GM19395 (cell line): ENCODE measurements at regions not wholly inside any gene's neighbourhood (a gene's known extent, or its start where the extent isn't known, plus 50 kb on each side); places are given as distances from the start of the nearest gene placed in this dataset.

Experiments used
- ATAC-seq: cut with Tn5 transposase; IDR thresholded peaks from one replicate; pipeline ENCODE4 v1.9.1; 2021; ENCODE audit warnings: mild to moderate bottlenecking, moderate library complexity; ENCODE audit not compliant: unreplicated experiment

DNA sequence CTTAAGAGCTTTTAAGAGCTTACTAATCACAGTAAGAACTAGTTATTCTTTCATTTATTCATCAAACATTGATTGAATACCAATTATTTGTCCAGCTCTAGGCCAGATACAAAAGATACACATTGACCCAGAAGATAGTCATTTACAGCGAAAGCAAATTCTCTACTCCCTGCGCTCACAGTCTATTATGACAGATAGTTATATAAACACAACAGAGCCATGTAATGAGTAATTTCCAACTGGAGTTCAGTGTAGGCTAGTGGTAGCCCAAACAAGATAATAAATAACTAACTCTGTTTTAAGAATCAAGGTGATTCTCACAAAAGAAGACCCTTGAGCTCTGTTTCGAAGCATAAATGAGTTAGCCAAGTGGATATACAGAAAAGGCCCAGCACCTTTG is 397.8 kb upstream of the TLE4 start:
- ATAC-seq = no peak

DNA sequence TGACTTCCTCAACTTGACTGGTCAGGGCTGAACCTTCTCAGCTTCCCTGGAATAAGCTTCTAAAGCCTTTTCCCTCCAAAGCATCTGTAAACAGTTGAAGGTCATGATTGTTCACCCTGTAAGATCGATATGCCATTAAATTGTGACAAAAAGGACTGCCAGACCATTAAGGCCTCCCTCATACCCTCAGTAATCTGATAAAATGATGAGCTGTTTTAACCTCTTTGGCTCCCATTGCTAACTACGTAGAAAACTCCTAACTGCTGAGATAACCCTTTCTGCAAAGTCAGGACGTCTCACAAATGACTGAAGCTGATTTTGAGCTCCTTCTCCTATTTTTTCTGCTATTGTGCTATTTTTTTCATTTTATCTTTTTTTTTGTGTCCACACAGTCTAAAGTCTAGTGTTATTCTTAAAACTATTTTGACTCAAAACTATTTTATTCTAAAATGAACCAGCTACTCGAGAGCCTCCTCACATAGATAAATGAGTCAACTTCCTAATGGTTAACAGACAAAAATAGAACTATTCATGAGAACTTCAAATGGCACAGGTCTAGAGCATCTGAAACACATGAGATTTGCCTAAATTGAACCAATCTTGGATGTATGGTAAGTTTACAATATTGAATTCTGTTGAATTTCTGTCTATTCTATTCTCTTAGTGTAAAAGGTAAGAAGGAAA is 395.6 kb upstream of the TLE4 start:
- ATAC-seq = no peak

DNA sequence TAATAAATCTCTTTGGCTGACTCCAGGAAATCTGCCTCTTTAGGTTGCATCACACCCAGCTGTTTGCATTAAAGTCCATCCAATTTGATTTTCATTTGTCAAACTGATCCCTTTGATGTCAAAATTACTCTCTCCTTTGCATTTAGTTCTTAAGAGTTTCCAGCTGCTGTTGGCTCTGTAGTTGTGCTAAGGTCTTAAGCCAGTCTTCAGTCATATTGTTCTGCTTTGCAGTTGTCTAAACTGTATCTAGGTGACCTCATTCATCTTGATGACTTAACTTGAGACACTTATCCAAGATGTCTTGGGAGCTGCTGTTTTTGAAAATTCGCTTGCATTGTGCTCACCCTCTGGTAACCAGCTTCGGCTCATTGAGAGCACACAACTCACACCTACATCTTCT is 386.9 kb upstream of the TLE4 start:
- ATAC-seq = no peak

DNA sequence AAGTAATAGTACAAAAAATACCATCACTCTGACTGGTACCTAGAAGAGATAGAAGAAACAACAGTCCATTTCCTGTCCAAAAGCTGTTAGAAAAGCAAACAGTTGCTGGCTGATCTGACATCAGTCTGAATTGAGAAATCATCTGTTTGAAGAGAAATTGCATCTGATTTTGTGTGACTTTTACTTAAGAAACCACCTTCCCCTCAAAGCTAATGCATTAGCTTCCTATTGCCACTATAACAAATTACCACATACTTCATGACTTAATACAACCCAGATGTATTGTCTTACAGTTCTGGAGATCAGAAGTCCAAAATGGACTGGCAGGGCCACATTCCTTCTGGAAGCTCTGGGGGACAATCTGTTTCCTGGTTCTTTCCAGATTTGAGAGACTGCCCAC is 385.9 kb upstream of the TLE4 start:
- no peak for ATAC-seq

DNA sequence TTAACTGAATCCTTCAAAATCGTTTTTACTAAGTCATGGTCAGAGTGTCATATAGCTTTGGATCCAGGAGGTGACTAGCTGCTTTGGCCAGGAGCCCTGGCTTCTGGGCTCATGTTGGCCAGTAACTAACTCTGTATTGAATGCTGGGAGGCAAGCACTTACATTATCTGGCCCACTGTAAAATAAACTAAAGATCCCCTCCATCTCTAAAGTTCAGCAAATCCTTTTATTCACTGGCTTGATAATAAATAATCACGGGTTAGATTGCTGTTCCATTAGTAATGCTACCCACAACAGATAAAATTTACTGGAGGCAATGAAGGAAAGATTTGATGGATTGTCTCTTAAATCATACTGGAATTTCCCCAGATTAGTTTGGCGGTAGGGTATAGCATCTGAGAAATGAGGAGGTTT is 382.2 kb upstream of the TLE4 start:
- ATAC-seq = no peak

DNA sequence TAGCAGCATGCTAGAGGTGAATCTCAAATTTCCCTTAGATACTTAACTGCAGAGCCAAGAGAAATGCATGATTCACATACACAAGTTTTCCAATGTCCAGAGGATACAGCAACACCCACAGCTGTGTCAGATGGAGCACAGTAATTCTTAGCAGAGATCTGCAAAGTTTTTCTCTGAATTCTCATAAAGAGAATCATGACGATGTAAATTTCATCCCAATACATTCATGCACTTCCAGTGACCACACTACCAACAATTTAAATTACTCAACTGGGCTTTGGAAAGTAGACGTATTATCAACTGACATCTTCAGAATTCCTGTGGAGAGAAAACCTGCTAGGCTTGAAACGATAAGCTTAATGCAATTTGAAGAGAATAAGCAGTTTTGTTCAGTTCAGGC is 378.8 kb upstream of the TLE4 start:
- ATAC-seq = no peak

DNA sequence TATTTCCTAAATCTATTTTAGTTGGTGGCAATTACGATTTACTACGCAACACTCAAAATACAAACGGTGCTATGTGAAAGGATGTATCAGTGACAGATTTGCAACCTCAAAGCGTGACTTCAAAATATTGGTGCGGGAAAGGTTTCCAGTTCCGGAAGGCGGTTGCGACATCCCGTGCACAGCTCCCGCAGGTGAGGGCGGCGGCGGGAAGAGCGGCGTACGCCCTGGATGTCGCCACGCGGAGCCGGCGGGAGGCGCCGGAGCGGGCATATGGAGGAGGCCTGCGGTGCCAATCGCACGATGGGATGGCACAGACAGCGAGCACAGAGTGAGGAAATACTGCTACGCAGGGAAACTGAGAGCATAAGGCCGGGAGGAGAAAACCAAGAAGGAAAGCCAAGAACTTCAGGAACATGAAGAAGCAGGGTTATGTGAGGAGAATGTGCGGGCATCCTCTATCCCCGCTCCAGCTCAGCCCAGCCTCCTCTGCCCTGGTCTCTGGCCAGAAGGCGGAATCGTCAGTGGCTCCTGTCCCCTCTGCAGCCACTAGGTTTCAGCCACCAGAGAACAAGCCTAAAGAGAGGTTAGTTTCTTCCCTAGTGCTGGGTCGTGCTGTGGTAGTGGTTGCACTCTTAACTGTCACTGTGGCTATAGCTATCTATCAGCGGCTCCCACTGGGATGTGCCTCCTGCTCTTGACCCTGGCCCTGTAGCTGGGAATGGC is 378.1 kb upstream of the TLE4 start:
- ATAC-seq = no peak

DNA sequence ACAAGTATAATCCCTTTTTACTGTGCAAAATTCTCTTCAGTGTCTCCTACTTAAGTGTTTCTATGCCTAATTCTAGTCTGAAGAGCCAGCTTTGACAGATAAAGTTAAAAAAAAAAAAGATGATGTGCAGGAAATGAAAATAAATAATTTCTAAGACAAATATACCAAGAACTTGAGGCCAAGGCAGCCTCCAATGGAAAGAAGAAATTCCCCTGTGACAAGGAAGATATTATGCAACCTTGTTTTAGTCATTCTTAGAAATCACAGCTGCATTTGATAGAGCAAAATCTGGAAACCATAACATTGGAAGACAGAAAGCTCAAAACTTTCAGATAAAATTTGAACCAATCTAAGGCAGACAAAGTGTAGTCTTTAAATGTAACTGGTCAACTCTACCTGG is 375.9 kb upstream of the TLE4 start:
- no peak for ATAC-seq

DNA sequence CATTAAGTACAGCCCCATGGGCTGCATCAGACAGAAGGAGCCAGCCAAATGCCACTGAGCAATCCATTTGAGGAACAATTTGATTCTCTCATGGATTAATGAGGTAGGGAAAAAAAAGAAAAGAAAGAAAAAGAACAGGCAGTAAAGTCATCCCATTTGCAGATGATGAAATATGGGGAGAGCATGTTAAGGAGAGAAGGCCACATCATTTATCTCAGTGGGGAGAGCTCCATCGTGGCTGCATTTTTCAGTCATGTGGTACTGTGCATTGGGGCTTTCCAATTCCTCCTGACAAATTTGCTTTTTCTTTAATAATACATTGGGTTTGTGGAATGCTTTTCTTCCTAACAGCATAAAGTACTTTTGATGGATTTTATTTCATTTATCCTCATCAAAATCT is 375.2 kb upstream of the TLE4 start:
- no peak for ATAC-seq

DNA sequence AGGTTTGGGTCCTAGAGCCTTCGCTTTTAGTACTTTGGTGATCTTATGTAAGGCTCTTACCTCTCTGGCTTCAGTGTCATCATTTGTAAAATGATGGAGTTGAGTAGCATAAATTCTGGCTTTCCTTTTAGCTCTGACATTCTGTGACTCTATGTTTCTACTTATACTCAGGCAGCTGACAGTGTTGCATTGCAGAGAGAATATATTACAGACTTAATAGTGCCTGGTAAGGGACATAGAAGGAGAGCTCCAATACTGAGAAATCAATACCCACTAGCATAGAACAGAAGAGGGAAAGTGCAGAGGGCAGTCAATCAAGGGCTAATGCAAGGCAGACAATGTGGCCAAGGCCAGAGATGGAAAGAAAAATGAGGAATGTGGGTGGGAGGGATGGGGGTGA is 371.4 kb upstream of the TLE4 start:
- ATAC-seq = no peak

DNA sequence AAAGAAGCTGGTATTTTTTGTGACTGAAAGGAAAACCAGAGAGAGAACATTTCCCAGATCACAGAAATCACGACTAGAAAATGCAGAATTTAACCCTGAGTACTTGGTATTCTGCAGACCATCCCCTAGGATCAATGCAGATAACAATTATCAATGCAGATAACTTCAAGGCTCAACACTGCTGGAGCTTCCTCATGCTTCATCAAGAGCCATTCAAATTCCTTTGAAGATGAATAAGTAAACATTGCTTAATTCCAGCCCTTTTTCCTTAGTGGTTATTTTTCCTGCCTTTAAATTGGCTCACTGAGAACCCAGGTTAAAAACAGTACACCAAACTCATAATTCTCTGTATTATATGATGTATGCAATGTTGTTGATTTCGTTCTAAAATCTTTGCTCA is 370.1 kb upstream of the TLE4 start:
- ATAC-seq = no peak

DNA sequence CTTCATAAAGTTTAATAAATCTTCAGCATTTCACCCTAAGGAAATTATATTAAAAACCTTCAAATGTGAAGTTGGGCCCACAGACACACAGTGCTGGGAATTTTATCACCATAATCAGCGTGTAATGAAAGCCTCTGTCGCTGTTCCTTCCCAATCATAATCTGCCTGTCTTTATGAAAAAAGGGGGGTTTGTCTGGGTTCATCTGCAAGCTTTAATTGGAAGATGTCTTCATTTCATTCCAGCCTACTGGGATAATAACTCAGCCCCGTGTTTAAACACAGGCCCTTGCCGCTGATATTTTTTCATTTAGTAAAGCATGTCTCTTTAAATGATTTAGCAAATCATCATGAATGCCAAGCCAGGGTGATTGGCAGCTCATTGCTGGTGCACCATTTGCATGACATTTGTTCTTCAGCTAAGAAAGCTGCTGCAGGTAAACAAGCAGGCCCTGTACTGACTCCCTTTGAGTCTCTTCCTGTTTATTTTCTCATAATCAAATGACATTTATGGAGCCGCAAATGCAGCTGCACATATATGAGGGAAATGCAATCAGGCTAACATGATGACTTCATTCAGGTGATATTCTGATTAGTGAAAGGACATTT is 362.9 kb upstream of the TLE4 start:
- ATAC-seq = no peak

DNA sequence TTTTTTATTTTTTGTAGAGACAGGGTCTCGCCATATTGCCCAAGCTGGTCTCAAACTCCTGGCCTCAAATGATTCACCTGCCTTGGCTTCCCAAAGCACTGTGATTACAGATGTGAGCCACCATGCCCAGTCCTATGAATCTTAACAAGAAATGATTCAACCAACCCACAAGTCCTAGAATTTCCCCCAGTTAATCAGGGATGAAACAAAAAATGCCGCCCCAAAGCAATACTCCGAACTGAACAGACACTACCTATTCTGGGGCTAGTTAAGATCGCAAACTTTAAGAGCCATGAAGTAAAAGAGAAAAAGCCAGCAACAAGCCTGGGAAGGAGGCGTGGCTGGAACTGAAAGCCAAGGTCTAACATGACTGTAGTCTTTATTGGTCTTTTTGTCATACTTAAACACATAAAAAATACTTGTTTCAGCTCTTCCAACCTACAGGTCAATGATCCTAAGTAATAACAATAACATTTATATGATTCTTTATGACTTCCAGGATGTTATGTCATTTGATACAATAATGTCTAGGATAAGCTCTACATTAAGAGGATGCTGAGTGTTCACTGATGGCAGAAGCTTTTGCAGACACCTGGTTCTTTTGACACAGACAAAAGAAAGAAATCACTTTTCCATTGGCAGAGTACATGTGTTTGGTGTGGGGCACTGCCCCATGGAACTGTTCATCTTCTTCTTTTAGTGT is 361.1 kb upstream of the TLE4 start:
- no peak for ATAC-seq

DNA sequence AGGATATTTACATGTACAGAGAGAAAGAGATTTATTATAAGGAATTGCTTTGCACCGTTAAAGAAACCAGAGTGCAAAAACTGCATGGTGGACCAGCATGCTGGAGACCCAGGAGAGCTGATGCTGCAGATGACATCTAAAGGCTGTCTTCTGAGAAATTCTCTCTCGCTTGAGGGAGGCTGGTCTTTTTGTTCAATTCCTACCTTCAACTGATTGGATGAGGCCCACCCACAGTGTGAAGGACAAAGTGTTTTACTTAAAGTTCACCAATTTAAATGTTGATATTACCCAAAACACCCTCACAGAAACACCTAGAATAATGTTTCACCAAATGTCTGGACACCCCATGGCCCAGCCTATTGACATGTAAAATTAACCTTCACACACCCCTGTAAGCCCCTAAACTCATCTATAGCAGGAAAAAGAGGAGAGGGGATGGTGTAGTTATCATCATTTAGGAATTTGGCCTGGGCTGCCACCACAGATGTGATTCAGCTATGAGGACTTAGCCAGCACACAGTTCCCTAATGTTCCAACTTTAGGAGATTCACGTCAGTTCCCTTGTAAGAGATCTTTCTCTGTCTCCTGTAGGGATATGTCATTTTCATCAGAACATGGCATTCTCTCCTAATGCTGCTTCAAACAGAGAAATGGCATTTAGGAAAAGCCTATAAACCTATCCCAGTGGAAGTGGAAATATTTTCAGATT is 358.2 kb upstream of the TLE4 start:
- ATAC-seq = no peak

DNA sequence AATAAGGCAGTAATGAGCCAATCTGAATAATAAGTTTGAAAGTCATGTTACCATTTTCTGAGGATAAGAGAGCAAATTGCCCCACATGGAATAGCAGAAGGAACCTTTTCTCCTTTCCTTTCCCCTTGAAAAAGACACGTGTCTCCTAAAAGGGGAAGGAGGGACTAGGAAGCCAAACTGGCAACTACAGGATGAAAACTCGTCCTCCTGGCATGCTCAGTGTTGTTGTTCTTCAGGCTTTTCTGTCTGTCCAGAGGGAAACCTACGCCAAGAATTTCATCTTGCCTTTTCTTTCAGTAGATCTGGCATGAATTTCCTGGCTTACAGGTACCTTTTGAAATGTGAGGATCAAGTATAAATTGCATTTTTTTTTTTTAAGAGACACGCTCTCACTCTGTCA is 355.9 kb upstream of the TLE4 start:
- ATAC-seq = no peak

DNA sequence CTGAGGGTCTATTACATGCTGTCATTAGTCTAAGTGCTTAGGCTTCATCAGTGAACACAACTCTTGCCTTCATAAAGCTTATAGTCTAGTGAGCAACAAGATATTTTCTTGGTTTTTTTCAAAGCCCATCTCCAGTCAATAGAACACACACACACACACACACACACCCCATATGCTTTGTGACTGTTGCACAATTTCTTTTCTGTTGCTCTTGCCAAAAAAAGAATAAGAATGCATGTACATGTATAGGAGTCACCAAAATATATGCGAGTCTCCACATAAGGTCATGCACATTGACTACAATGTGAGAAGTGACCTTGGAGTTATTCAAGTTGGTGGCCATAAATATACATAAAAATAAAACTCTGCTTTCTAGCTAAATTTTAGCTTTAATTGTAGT is 351.5 kb upstream of the TLE4 start:
- no peak for ATAC-seq

DNA sequence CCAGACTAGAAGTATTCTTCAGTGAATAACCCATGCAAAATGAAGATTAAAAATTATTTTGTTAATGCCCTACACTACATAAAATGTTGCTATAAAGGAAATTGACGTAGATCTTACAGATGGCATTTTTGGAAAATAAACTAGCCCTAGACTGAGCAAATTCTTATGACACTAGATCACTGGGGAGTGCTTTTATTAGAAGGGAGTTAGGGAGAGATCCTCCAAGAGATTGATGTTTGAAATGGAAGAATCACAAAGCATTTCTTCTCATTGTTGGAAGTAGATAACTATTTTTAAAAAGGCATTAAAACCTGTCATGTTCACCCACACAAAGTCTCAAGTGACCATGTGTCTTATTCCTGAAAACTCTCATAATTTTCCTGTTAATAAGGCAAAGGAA is 351.1 kb upstream of the TLE4 start:
- ATAC-seq = no peak

DNA sequence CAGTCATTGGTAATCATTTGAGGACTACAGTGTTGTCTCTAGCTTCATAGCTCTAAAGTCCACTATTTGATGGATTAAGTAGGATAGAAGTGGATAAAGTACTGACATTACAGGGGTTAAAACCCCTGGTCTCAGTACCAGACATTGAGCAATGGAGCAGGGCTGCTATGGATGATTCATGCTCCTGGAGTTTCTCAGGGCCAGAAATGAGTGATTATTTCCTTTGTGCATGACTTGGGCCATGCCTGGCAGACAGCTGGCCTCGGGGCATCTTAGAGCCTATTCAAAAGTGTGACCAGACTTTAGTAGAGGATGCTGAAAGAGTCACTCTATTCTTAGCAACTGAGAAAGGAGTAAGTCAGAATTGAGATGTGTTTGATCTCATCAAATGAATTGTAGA is 350.7 kb upstream of the TLE4 start:
- ATAC-seq = no peak

DNA sequence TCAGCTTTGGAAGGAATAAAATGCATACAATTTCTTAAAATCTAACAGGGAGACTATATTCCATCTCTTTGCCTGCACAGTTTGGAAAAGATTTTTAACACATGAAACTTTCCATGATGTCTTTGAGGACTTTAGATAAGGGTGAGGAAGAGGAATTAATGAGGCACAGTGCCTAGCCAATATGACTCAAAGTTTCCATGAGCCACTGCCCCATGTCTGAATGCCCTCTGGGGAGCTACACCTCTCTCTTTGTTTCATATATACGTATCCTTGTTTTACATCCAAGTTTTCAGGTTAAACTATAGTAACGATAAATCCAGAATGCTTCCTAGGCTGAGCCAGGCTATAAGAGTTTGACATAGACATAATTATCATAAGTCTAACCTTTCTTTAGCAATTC is 349.3 kb upstream of the TLE4 start:
- no peak for ATAC-seq

DNA sequence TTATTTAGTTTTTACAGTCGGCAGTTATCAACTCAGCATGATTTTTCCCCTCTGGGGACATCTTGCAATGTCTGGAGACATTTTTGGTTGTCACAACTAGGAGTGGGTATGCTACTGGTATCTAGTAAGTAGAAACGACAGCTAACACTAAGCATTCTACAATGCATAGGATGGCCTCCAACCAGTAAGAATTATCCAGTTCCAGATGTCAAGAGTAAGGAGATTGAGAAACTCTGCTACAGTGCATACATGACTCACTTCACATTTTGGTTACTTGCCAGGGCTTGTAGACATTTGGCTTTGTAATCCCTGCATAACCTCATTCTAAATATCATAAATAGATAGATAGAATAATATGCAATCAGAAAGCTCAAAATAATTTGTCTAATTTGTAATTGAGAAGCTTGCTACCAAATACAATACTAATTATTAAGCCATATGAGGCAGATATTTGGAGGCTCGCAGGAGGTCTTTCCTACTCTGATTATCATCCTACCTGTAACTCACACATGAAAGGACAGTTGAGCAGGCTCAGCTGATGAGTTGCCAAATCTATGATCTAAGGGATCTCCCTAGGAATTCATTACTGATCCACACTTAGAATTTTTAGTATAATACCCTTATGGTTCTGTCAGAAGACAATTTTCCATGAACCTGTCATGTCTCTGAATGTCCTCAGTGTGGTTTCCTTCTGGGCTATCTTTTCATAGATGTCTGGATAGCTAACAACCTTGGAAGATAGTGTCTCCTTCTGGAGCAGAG is 346.9 kb upstream of the TLE4 start:
- no peak for ATAC-seq

DNA sequence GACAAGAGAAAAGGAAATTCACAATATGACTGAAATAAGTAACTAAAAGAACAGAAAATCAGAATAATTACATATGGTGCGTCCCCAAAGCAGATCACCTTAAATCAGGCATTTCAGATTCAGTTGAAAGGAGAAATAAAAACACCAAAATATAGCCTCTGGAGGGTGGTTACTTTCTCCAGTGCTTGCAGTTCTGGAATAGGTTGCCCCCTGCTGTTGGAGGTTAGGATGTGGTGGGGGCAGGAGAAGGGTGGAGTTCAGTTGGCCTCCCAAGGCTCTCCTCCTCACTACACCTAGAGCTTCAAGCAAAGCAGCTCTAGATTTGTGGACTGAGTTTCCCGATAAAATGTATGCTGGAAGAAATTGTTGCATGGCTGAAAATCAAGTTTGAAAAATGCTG is 338.2 kb upstream of the TLE4 start:
- peak; percentile 75 for ATAC-seq
